22Rv1 (cell line): ENCODE measurements at regions not wholly inside any gene's neighbourhood (a gene's known extent, or its start where the extent isn't known, plus 50 kb on each side); places are given as distances from the start of the nearest gene placed in this dataset.
"Not testable (repeated sequence)": the region's sequence is repeated elsewhere in the genome, so short reads cannot be mapped to it uniquely, and the experiment has no call there.

ENCODE experiments used
- H3K27ac ChIP-seq: fragments of 450-650 bp; 2 replicates; pipeline ENCODE4 v1.5.1; 2017
- CTCF ChIP-seq: fragments of 450-650 bp; IDR thresholded peaks from 2 replicates; pipeline ENCODE4 v1.5.1; 2017; ENCODE audit warnings: mild to moderate bottlenecking
- ZFX ChIP-seq: fragments of 450-650 bp; IDR thresholded peaks from 2 replicates; pipeline ENCODE4 v1.6.1; 2017; ENCODE audit warnings: antibody characterized with exemption, borderline replicate concordance

- TF ChIP-seq ZFX = no peak
- no peak for TF ChIP-seq CTCF
- no peak overlapping the region for H3K27ac ChIP-seq
Measured at GRCh38 chr5:130502702-130503101, 598.4 kb downstream of the CHSY3 start.

GRCh38 chr5:130501151-130501865 is 597.0 kb downstream of the CHSY3 start:
- TF ChIP-seq ZFX = no peak
- no peak for TF ChIP-seq CTCF
- no peak overlapping the region for H3K27ac ChIP-seq

- H3K27ac ChIP-seq = not testable (repeated sequence)
Measured at GRCh38 chr5:130500495-130500894, 596.2 kb downstream of the CHSY3 start.

GRCh38 chr5:130496215-130496614 is 592.0 kb downstream of the CHSY3 start:
- H3K27ac ChIP-seq = no peak overlapping the region
- TF ChIP-seq CTCF (no peak), ZFX (no peak)

GRCh38 chr5:130488252-130488651 is 584.0 kb downstream of the CHSY3 start:
- no peak overlapping the region for H3K27ac ChIP-seq
- TF ChIP-seq ZFX (no peak), CTCF (no peak)

- TF ChIP-seq ZFX (no peak), CTCF (no peak)
- H3K27ac ChIP-seq = no peak overlapping the region
Measured at GRCh38 chr5:130479045-130479804, 575.0 kb downstream of the CHSY3 start.

GRCh38 chr5:130476325-130476724 is 572.1 kb downstream of the CHSY3 start:
- H3K27ac ChIP-seq = no peak overlapping the region
- TF ChIP-seq CTCF = no peak
- no peak for TF ChIP-seq ZFX

- TF ChIP-seq CTCF (no peak), ZFX (no peak)
- no peak overlapping the region for H3K27ac ChIP-seq
Measured at GRCh38 chr5:130462516-130462915, 558.3 kb downstream of the CHSY3 start.
